ENCODE measurements at regions not wholly inside any gene's neighbourhood (a gene's known extent, or its start where the extent isn't known, plus 50 kb on each side); places are given as distances from the start of the nearest gene placed in this dataset.

GRCh38 chr12:92297405-92297804 lies 151.8 kb upstream of the BTG1 start:
- DNase-seq: no peak

- no peak for DNase-seq
Measured at GRCh38 chr12:92295523-92295922, 149.9 kb upstream of the BTG1 start.

GRCh38 chr12:92294676-92295440 lies 149.2 kb upstream of the BTG1 start:
- DNase-seq: no peak

GRCh38 chr12:92292016-92292415 lies 146.4 kb upstream of the BTG1 start:
- no peak for DNase-seq

- DNase-seq: peak; percentile 69
Measured at GRCh38 chr12:92290886-92291285, 145.2 kb upstream of the BTG1 start.

- peak; percentile 68 for DNase-seq
Measured at GRCh38 chr12:92290350-92290695, 144.7 kb upstream of the BTG1 start.

- no peak for DNase-seq
Measured at GRCh38 chr12:92289629-92290349, 144.1 kb upstream of the BTG1 start.

- DNase-seq: no peak
Measured at GRCh38 chr12:92288561-92288960, 142.9 kb upstream of the BTG1 start.

- DNase-seq: no peak
Measured at GRCh38 chr12:92278378-92278828, 132.8 kb upstream of the BTG1 start.

- no peak for DNase-seq
Measured at GRCh38 chr12:92277795-92278194, 132.1 kb upstream of the BTG1 start.

- DNase-seq: no peak
Measured at GRCh38 chr12:92276276-92276675, 130.6 kb upstream of the BTG1 start.

- no peak for DNase-seq
Measured at GRCh38 chr12:92275443-92276154, 130.0 kb upstream of the BTG1 start.

GRCh38 chr12:92273076-92273475 lies 127.4 kb upstream of the BTG1 start:
- DNase-seq: no peak

- no peak for DNase-seq
Measured at GRCh38 chr12:92272061-92272964, 126.7 kb upstream of the BTG1 start.

GRCh38 chr12:92271341-92271740 lies 125.7 kb upstream of the BTG1 start:
- no peak for DNase-seq

GRCh38 chr12:92270521-92270920 lies 124.9 kb upstream of the BTG1 start:
- no peak for DNase-seq

- DNase-seq: no peak
Measured at GRCh38 chr12:92268946-92269345, 123.3 kb upstream of the BTG1 start.

- no peak for DNase-seq
Measured at GRCh38 chr12:92261692-92262091, 116.0 kb upstream of the BTG1 start.

GRCh38 chr12:92261071-92261470 lies 115.4 kb upstream of the BTG1 start:
- DNase-seq: no peak

GRCh38 chr12:92259696-92260251 lies 114.1 kb upstream of the BTG1 start:
- no peak for DNase-seq

- DNase-seq: no peak
Measured at GRCh38 chr12:92259291-92259690, 113.6 kb upstream of the BTG1 start.

GRCh38 chr12:92257261-92257660 lies 111.6 kb upstream of the BTG1 start:
- no peak for DNase-seq

Data from NCI-H510A treated with DMSO at 0.1 percent for 48 hours (cell line).